HCT116 (cell line): ENCODE measurements at regions not wholly inside any gene's neighbourhood (a gene's known extent, or its start where the extent isn't known, plus 50 kb on each side); places are given as distances from the start of the nearest gene placed in this dataset.

Experiments used
- ATAC-seq: fragments of 200-7000 bp; cut with Tn5 transposase; 2 replicates; pipeline ENCODE4 v1.9.1; 2020; ENCODE audit warnings: mild to moderate bottlenecking, moderate library complexity
- BruUV-seq: library from RNA; stranded (reverse); fragments of 400-500 nt; replicated peaks from 2 replicates; lab custom pipeline; 2021; lab: Mats Ljungman, UMichigan
- CTCF ChIA-PET: fragments of 300-600 bp; sonication (Branson Sonifier 250); formaldehyde crosslinking; loops from one replicate; lab custom pipeline; 2021; ENCODE audit warnings: antibody characterized with exemption; lab: Charles Lee
- POLR2A ChIA-PET: fragments of 300-600, 350-600 bp; sonication (Branson Sonifier 250); formaldehyde crosslinking; loops from one replicate; lab custom pipeline; 2021; ENCODE audit warnings: antibody characterized with exemption; lab: Charles Lee
- RAD21 ChIA-PET, 2 experiments: fragments of 300-600 bp; sonication (Branson Sonifier 250); formaldehyde crosslinking; loops; one replicate each; lab custom pipeline; 2023; ENCODE audit warnings: low total read pairs in 2 of 2; ENCODE audit not compliant: uncharacterized antibody in 2 of 2, unreplicated experiment in 2 of 2, low non-redundant PET in 1 of 2; lab: Charles Lee
- DNase-seq: peaks from one replicate; pipeline ENCODE4 v3.0.0-alpha.2; 2010; ENCODE audit warnings: low read depth, low spot score
- H2AFZ ChIP-seq: fragments of 200-600 bp; shearing (Covaris generic), sonication (generic); 2 replicates; pipeline ENCODE4 v1.6.1; 2017; ENCODE audit warnings: low read depth, mixed run types, mixed read lengths, antibody characterized with exemption, low read length; ENCODE audit not compliant: poor library complexity, severe bottlenecking
- H3K27ac ChIP-seq: 2 replicates; pipeline ENCODE4 v1.5.1; 2012; ENCODE audit warnings: low read depth, low read length
- H3K27me3 ChIP-seq: fragments of 200-600 bp; sonication (generic); 2 replicates; pipeline ENCODE4 v1.6.1; 2016; ENCODE audit warnings: mixed run types, low read length, mixed read lengths; ENCODE audit not compliant: insufficient read depth
- H3K36me3 ChIP-seq, 2 experiments: fragments of 200-500 bp in 1 of 2; fragments of 200-600 bp in 1 of 2; sonication (Bioruptor generic) in 1 of 2; sonication (generic) in 1 of 2; 2 replicates each; pipeline versions ENCODE4 v1.5.1 to v1.6.1; 2014 to 2016; ENCODE audit warnings: low read length in 2 of 2, inconsistent platforms in 1 of 2, mixed read lengths in 1 of 2, mixed run types in 1 of 2; ENCODE audit not compliant: insufficient read depth in 2 of 2, control insufficient read depth in 1 of 2
- H3K4me1 ChIP-seq, 2 experiments: fragments of 200-600 bp in 1 of 2; sonication (generic) in 1 of 2; 2 replicates each; pipeline versions ENCODE4 v1.5.1 to v1.6.1; 2012 to 2017; ENCODE audit warnings: low read length in 2 of 2, inconsistent platforms in 1 of 2, mild to moderate bottlenecking in 1 of 2, mixed read lengths in 1 of 2, mixed run types in 1 of 2, moderate library complexity in 1 of 2; ENCODE audit not compliant: insufficient read depth in 2 of 2, control insufficient read depth in 1 of 2
- H3K4me2 ChIP-seq: fragments of 200-600 bp; sonication (generic); 2 replicates; pipeline ENCODE4 v1.6.1; 2017; ENCODE audit warnings: mixed run types, low read length, mixed read lengths
- H3K4me3 ChIP-seq, 2 experiments: fragments of 200-600 bp in 1 of 2; sonication (generic) in 1 of 2; replicated peaks in 1 of 2; 2 replicates each; pipeline ENCODE4 v1.5.1; 2011 to 2016; ENCODE audit warnings: low read length in 2 of 2, control low read depth in 1 of 2, low read depth in 1 of 2, mild to moderate bottlenecking in 1 of 2, mixed read lengths in 1 of 2, mixed run types in 1 of 2
- H3K79me2 ChIP-seq: fragments of 200-600 bp; sonication (generic); 2 replicates; pipeline ENCODE4 v1.6.1; 2017; ENCODE audit warnings: mild to moderate bottlenecking, mixed run types, low read length, moderate library complexity, mixed read lengths; ENCODE audit not compliant: insufficient read depth
- H3K9ac ChIP-seq: fragments of 200-600 bp; sonication (generic); 2 replicates; pipeline ENCODE4 v1.6.1; 2016; ENCODE audit warnings: low read length, mixed read lengths
- H3K9me2 ChIP-seq: fragments of 200-600 bp; sonication (generic), shearing (Covaris generic); 2 replicates; pipeline ENCODE4 v1.6.1; 2017; ENCODE audit warnings: mixed run types, mild to moderate bottlenecking, moderate library complexity; ENCODE audit not compliant: insufficient read depth
- H3K9me3 ChIP-seq, 2 experiments: fragments of 200-500 bp in 1 of 2; fragments of 200-600 bp in 1 of 2; sonication (Bioruptor generic) in 1 of 2; sonication (generic) in 1 of 2; 2 replicates each; pipeline ENCODE4 v1.6.1; 2014 to 2017; ENCODE audit warnings: low read length in 2 of 2, mixed read lengths in 2 of 2, inconsistent platforms in 1 of 2, low read depth in 1 of 2, mild to moderate bottlenecking in 1 of 2, mixed run types in 1 of 2, moderate library complexity in 1 of 2; ENCODE audit not compliant: control insufficient read depth in 1 of 2, insufficient read depth in 1 of 2
- H4K20me1 ChIP-seq: fragments of 200-600 bp; sonication (generic), shearing (Covaris generic); 2 replicates; pipeline ENCODE4 v1.6.1; 2017; ENCODE audit warnings: mixed run types, mild to moderate bottlenecking, moderate library complexity; ENCODE audit not compliant: insufficient read depth
- EGR1 ChIP-seq: IDR thresholded peaks from 2 replicates; pipeline ENCODE4 v1.6.1; 2012; ENCODE audit warnings: low read depth
- ELF1 ChIP-seq: IDR thresholded peaks from 2 replicates; pipeline ENCODE4 v1.6.1; 2012; ENCODE audit warnings: low read depth, borderline replicate concordance
- FOSL1 ChIP-seq: IDR thresholded peaks from 2 replicates; pipeline ENCODE4 v1.6.1; 2012; ENCODE audit warnings: low read depth
- MAX ChIP-seq: IDR thresholded peaks from 2 replicates; pipeline ENCODE4 v1.6.1; 2012
- POLR2A ChIP-seq: IDR thresholded peaks from 2 replicates; pipeline ENCODE4 v1.7.0; 2011; ENCODE audit warnings: borderline replicate concordance; ENCODE audit not compliant: insufficient read depth, insufficient read length; ENCODE audit errors: extremely low read depth
- POLR2AphosphoS5 ChIP-seq: IDR thresholded peaks from 2 replicates; pipeline ENCODE4 v1.6.1; 2011; ENCODE audit warnings: mild to moderate bottlenecking, low read depth, low read length, moderate library complexity
- SP1 ChIP-seq: IDR thresholded peaks from 2 replicates; pipeline ENCODE4 v1.6.1; 2012; ENCODE audit warnings: low read depth
- TCF7L2 ChIP-seq: IDR thresholded peaks from 2 replicates; pipeline ENCODE4 v1.7.0; 2011; ENCODE audit warnings: borderline replicate concordance, inconsistent platforms; ENCODE audit not compliant: insufficient read depth, insufficient read length; ENCODE audit errors: extremely low read depth
- ZBTB33 ChIP-seq: IDR thresholded peaks from 2 replicates; pipeline ENCODE4 v1.6.1; 2011; ENCODE audit warnings: mild to moderate bottlenecking, low read length, moderate library complexity; ENCODE audit not compliant: insufficient replicate concordance; ENCODE audit errors: extremely low read depth
- intact Hi-C: fragments of 100-400 bp; cut with micrococcal nuclease; formaldehyde crosslinking; loops from 2 replicates; pipeline ENCODE4 v1.10.0; 2022

GRCh38 chr20:48211238-48211637, 426.0 kb upstream of the SULF2 start:
- Histone ChIP-seq H3K9me3 (no peaks in the 10 kb centered on the region), H3K79me2 (no peaks in the 10 kb centered on the region), H3K27ac (no peak overlapping the region), H3K36me3 (no peaks in the 10 kb centered on the region), H2AFZ (no peak overlapping the region), H3K9ac (no peak overlapping the region), H4K20me1 (no peaks in the 10 kb centered on the region), H3K27me3 (no peaks in the 10 kb centered on the region), H3K4me2 (no peak overlapping the region), H3K4me1 (no peaks in the 10 kb centered on the region), H3K4me3 (no peak overlapping the region), H3K9me2 (no peaks in the 10 kb centered on the region)
- intact Hi-C loops = no loop called here
- POLR2A ChIA-PET = no interaction called here
- DNase-seq (no peak), ATAC-seq (no peak)
- TF ChIP-seq MAX (no peak), EGR1 (no peak), TCF7L2 (no peak), POLR2AphosphoS5 (no peak), ELF1 (no peak), POLR2A (no peak)
- CTCF ChIA-PET = no interaction called here
- RAD21 ChIA-PET = no interaction called here
- no TSS peak for BruUV-seq

GRCh38 chr20:48210111-48211027, 425.1 kb upstream of the SULF2 start:
- Histone ChIP-seq H3K4me1 (no peaks in the 10 kb centered on the region), H4K20me1 (no peaks in the 10 kb centered on the region), H3K27ac (no peak overlapping the region), H3K9me3 (no peaks in the 10 kb centered on the region), H3K79me2 (no peaks in the 10 kb centered on the region), H2AFZ (no peak overlapping the region), H3K9ac (no peak overlapping the region), H3K4me3 (no peak overlapping the region), H3K4me2 (no peak overlapping the region), H3K36me3 (no peaks in the 10 kb centered on the region), H3K9me2 (no peaks in the 10 kb centered on the region), H3K27me3 (no peaks in the 10 kb centered on the region)
- CTCF ChIA-PET = no interaction called here
- TF ChIP-seq ZBTB33 = no peak
- TF ChIP-seq FOSL1 = no peak
- no peak for TF ChIP-seq SP1
- TF ChIP-seq POLR2AphosphoS5 = no peak
- no peak for DNase-seq
- ATAC-seq = no peak
- no TSS peak for BruUV-seq
- POLR2A ChIA-PET = no interaction called here
- RAD21 ChIA-PET = no interaction called here
- intact Hi-C loops = no loop called here
